ENCODE measurements at regions not wholly inside any gene's neighbourhood (a gene's known extent, or its start where the extent isn't known, plus 50 kb on each side); places are given as distances from the start of the nearest gene placed in this dataset.
A peak's percentile ranks its signal among the peaks of the same experiment; 100 is the strongest.

DNA sequence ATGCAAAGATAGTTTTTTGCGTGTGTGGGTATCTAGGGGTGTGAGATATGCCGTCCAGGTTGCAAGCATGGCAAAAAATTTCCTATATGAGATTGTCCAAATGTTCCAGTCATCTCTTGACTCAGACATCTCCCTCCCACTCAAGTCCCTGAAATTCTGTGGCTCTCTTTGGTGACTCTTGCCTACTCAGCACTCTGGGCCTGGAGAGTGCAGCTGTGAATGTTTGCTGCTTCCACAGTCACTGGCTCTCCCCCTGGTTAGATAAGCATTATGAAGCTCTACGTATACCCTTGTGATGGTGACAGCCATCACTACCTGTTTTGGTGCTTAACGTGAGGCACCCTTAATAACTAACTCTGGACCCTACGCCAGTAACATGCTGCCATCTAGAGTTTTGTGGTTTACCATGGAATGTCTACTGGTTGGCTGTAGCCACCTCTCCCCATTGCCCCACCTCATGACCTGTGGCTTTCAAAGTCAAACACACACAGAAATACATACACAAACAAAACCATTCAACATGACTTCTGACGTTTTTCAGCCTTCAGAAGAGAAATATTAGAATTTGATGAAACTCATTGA is 621.9 kb upstream of the CITED2 start:
- no peak overlapping the region for H3K9ac ChIP-seq (ENCODE audit: low read length)
- Mint-ChIP-seq H3K4me1 (ENCODE audit: low read depth, unreplicated experiment) (peaks cover 19% of the 10 kb centered on the region), H3K27ac (ENCODE audit: unreplicated experiment) (peak overlapping the region; percentile 64), H3K36me3 (ENCODE audit: low read depth, unreplicated experiment) (peaks cover 3% of the 10 kb centered on the region), H3K9me3 (ENCODE audit: unreplicated experiment) (peaks cover 7% of the 10 kb centered on the region), H3K4me3 (ENCODE audit: unreplicated experiment) (no peak overlapping the region), H3K27me3 (ENCODE audit: low read depth, unreplicated experiment) (no peaks in the 10 kb centered on the region)
- H3K27me3 ChIP-seq (ENCODE audit: insufficient read depth, low read length) = no peaks in the 10 kb centered on the region
- no peaks in the 10 kb centered on the region for H3K9me3 ChIP-seq (ENCODE audit: insufficient read depth, low read depth, low read length)
- no peaks in the 10 kb centered on the region for H4K20me1 ChIP-seq (ENCODE audit: insufficient read depth, low read length)
- TF ChIP-seq EZH2 (IDR thresholded peaks at IDR 0.05; ENCODE audit: insufficient read depth, low read length) (no peak), CTCF (IDR thresholded peaks at IDR 0.05; ENCODE audit: insufficient read depth, low read depth, low read length) (no peak)
- H2AFZ ChIP-seq (ENCODE audit: low read depth, low read length) = no peak overlapping the region
- H3K27ac ChIP-seq (ENCODE audit: low read depth, low read length) = no peak overlapping the region
- H3K36me3 ChIP-seq (ENCODE audit: insufficient read depth, low read length) = no peaks in the 10 kb centered on the region
- H3K79me2 ChIP-seq (ENCODE audit: insufficient read depth, low read length) = no peaks in the 10 kb centered on the region
- H3K4me2 ChIP-seq (ENCODE audit: low read length) = no peak overlapping the region
- H3K4me1 ChIP-seq (ENCODE audit: insufficient read depth, low read length) = no peaks in the 10 kb centered on the region
- DNase-seq (ENCODE audit: low read depth) = no peak
- no peak overlapping the region for H3K4me3 ChIP-seq (ENCODE audit: insufficient read depth, low read depth, low read length)
- no peak for FAIRE-seq

DNA sequence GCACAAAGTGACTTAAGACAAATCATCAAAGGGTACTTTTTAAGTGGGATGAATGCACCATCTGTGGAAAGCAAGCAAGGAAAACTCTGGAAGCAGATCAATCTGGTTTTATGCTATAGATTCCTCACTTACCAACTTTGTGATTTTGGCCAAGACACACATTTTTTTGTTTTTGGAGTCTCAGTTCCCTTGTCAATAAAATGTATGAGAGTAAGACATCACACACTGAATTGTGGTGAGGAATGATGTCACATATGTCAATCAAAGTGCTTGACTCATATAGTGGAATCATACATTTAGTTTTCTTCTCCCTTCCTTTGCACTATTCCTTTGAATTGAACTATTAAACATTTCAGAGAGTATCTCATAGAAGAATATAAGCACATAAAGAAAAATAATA is 620.5 kb upstream of the CITED2 start:
- Mint-ChIP-seq H3K4me1 (ENCODE audit: low read depth, unreplicated experiment) (peaks cover 19% of the 10 kb centered on the region), H3K9me3 (ENCODE audit: unreplicated experiment) (peaks cover 7% of the 10 kb centered on the region), H3K4me3 (ENCODE audit: unreplicated experiment) (no peak overlapping the region), H3K36me3 (ENCODE audit: low read depth, unreplicated experiment) (peaks cover 3% of the 10 kb centered on the region), H3K27me3 (ENCODE audit: low read depth, unreplicated experiment) (no peaks in the 10 kb centered on the region), H3K27ac (ENCODE audit: unreplicated experiment) (peak overlapping the region; percentile 10)
- Histone ChIP-seq H3K9ac (ENCODE audit: low read length) (no peak overlapping the region), H3K27me3 (ENCODE audit: insufficient read depth, low read length) (no peaks in the 10 kb centered on the region), H3K27ac (ENCODE audit: low read depth, low read length) (no peak overlapping the region), H3K4me1 (ENCODE audit: insufficient read depth, low read length) (no peaks in the 10 kb centered on the region), H3K9me3 (ENCODE audit: insufficient read depth, low read depth, low read length) (no peaks in the 10 kb centered on the region), H3K4me3 (ENCODE audit: insufficient read depth, low read depth, low read length) (no peak overlapping the region), H3K4me2 (ENCODE audit: low read length) (no peak overlapping the region), H2AFZ (ENCODE audit: low read depth, low read length) (no peak overlapping the region), H3K36me3 (ENCODE audit: insufficient read depth, low read length) (no peaks in the 10 kb centered on the region), H4K20me1 (ENCODE audit: insufficient read depth, low read length) (no peaks in the 10 kb centered on the region), H3K79me2 (ENCODE audit: insufficient read depth, low read length) (no peaks in the 10 kb centered on the region)
- FAIRE-seq (no peak), DNase-seq (ENCODE audit: low read depth) (no peak)
- TF ChIP-seq CTCF (IDR thresholded peaks at IDR 0.05; ENCODE audit: insufficient read depth, low read depth, low read length) (no peak), EZH2 (IDR thresholded peaks at IDR 0.05; ENCODE audit: insufficient read depth, low read length) (no peak)

- no peaks in the 10 kb centered on the region for H3K9me3 ChIP-seq (ENCODE audit: insufficient read depth, low read depth, low read length)
- no peaks in the 10 kb centered on the region for H3K27me3 ChIP-seq (ENCODE audit: insufficient read depth, low read length)
- Mint-ChIP-seq H3K4me1 (ENCODE audit: low read depth, unreplicated experiment) (peaks cover 6% of the 10 kb centered on the region), H3K9me3 (ENCODE audit: unreplicated experiment) (peaks cover 7% of the 10 kb centered on the region), H3K27ac (ENCODE audit: unreplicated experiment) (no peak overlapping the region), H3K36me3 (ENCODE audit: low read depth, unreplicated experiment) (no peaks in the 10 kb centered on the region), H3K4me3 (ENCODE audit: unreplicated experiment) (no peak overlapping the region), H3K27me3 (ENCODE audit: low read depth, unreplicated experiment) (no peaks in the 10 kb centered on the region)
- no peaks in the 10 kb centered on the region for H3K36me3 ChIP-seq (ENCODE audit: insufficient read depth, low read length)
- no peak overlapping the region for H3K4me3 ChIP-seq (ENCODE audit: insufficient read depth, low read depth, low read length)
- peak overlapping the region; percentile 2 for H3K27ac ChIP-seq (ENCODE audit: low read depth, low read length)
- peak overlapping the region; percentile 3 for H3K4me2 ChIP-seq (ENCODE audit: low read length)
- no peaks in the 10 kb centered on the region for H4K20me1 ChIP-seq (ENCODE audit: insufficient read depth, low read length)
- TF ChIP-seq CTCF (IDR thresholded peaks at IDR 0.05; ENCODE audit: insufficient read depth, low read depth, low read length) (no peak), EZH2 (IDR thresholded peaks at IDR 0.05; ENCODE audit: insufficient read depth, low read length) (no peak)
- no peak overlapping the region for H3K9ac ChIP-seq (ENCODE audit: low read length)
- FAIRE-seq (peak; percentile 34), DNase-seq (ENCODE audit: low read depth) (no peak)
- H3K79me2 ChIP-seq (ENCODE audit: insufficient read depth, low read length) = no peaks in the 10 kb centered on the region
- H3K4me1 ChIP-seq (ENCODE audit: insufficient read depth, low read length) = no peaks in the 10 kb centered on the region
- H2AFZ ChIP-seq (ENCODE audit: low read depth, low read length) = peak overlapping the region; percentile 22
Observed at GRCh38 chr6:139990856-139991465, 616.5 kb upstream of the CITED2 start.
